Activated B cell treated with CpG ODN at 0.5 μM for 24 hours (primary cell): ENCODE measurements at regions not wholly inside any gene's neighbourhood (a gene's known extent, or its start where the extent isn't known, plus 50 kb on each side); places are given as distances from the start of the nearest gene placed in this dataset.

ENCODE experiments used
- ATAC-seq: fragments of 200-7000 bp; cut with Tn5 transposase; one replicate; pipeline ENCODE4 v1.10.0; 2021; ENCODE audit warnings: low read depth, mild to moderate bottlenecking, moderate library complexity
- CTCF ChIA-PET: fragments of 350-600 bp; sonication (Branson Sonifier 250); formaldehyde crosslinking; loops from one replicate; lab custom pipeline; 2021; ENCODE audit warnings: antibody characterized with exemption; lab: Charles Lee
- POLR2A ChIA-PET: fragments of 350-600 bp; sonication (Branson Sonifier 250); formaldehyde crosslinking; loops from one replicate; lab custom pipeline; 2021; ENCODE audit warnings: antibody characterized with exemption; lab: Charles Lee
- DNase-seq: peaks from one replicate; pipeline ENCODE4 v3.0.0; 2022
- H3K27ac Mint-ChIP-seq: one replicate; pipeline ENCODE4 v1.8.0; 2020; ENCODE audit warnings: mixed read lengths
- H3K27me3 Mint-ChIP-seq: one replicate; pipeline ENCODE4 v1.8.0; 2021; ENCODE audit warnings: mixed read lengths
- H3K36me3 Mint-ChIP-seq: one replicate; pipeline ENCODE4 v1.8.0; 2021; ENCODE audit warnings: low read depth, mixed read lengths
- H3K4me1 Mint-ChIP-seq: one replicate; pipeline ENCODE4 v1.8.0; 2021; ENCODE audit warnings: mixed read lengths
- H3K4me3 Mint-ChIP-seq: one replicate; pipeline ENCODE4 v1.8.0; 2020; ENCODE audit warnings: mild to moderate bottlenecking, mixed read lengths
- H3K9me3 Mint-ChIP-seq: one replicate; pipeline ENCODE4 v1.8.0; 2020; ENCODE audit warnings: mixed read lengths
- CTCF ChIP-seq: fragments of 200-600 bp; IDR thresholded peaks from one replicate; pipeline ENCODE4 v1.8.0; 2022; ENCODE audit warnings: antibody characterized with exemption, mild to moderate bottlenecking
- intact Hi-C: fragments of 100-400 bp; cut with micrococcal nuclease; formaldehyde crosslinking; loops from one replicate; pipeline ENCODE4 v1.15.1; 2024

- Mint-ChIP-seq H3K4me1 (no peaks in the 10 kb centered on the region), H3K27me3 (no peaks in the 10 kb centered on the region), H3K27ac (no peak overlapping the region), H3K4me3 (no peak overlapping the region), H3K9me3 (peaks cover 7% of the 10 kb centered on the region), H3K36me3 (no peaks in the 10 kb centered on the region)
- intact Hi-C loops, result no loop called here
- TF ChIP-seq CTCF, result no peak
- no peak for DNase-seq
- CTCF ChIA-PET, result no interaction called here
- no peak for ATAC-seq
- POLR2A ChIA-PET, result no interaction called here
Observed at GRCh38 chr13:58827904-58828303, 1196.4 kb downstream of the PCDH17 start.

- H3K36me3 Mint-ChIP-seq, result no peaks in the 10 kb centered on the region
- peaks cover 6% of the 10 kb centered on the region for H3K9me3 Mint-ChIP-seq
- no peak overlapping the region for H3K27ac Mint-ChIP-seq
- H3K27me3 Mint-ChIP-seq, result no peaks in the 10 kb centered on the region
- DNase-seq (no peak), ATAC-seq (no peak)
- ChIA-PET CTCF (no interaction called here), POLR2A (no interaction called here)
- intact Hi-C loops, result no loop called here
- H3K4me3 Mint-ChIP-seq, result no peak overlapping the region
- TF ChIP-seq CTCF, result no peak
- no peaks in the 10 kb centered on the region for H3K4me1 Mint-ChIP-seq
Observed at GRCh38 chr13:58830841-58831240, 1199.3 kb downstream of the PCDH17 start.

GRCh38 chr13:58838615-58839014, 1207.1 kb downstream of the PCDH17 start:
- Mint-ChIP-seq H3K9me3 (peaks cover 8% of the 10 kb centered on the region), H3K27me3 (no peaks in the 10 kb centered on the region), H3K4me3 (no peak overlapping the region), H3K27ac (no peak overlapping the region), H3K4me1 (no peaks in the 10 kb centered on the region), H3K36me3 (no peaks in the 10 kb centered on the region)
- POLR2A ChIA-PET, result no interaction called here
- ATAC-seq (no peak), DNase-seq (no peak)
- CTCF ChIA-PET, result no interaction called here
- no peak for TF ChIP-seq CTCF
- intact Hi-C loops, result no loop called here

GRCh38 chr13:58843071-58843470, 1211.5 kb downstream of the PCDH17 start:
- POLR2A ChIA-PET, result no interaction called here
- H3K36me3 Mint-ChIP-seq, result no peaks in the 10 kb centered on the region
- H3K9me3 Mint-ChIP-seq, result peaks cover 23% of the 10 kb centered on the region
- CTCF ChIA-PET, result no interaction called here
- DNase-seq (no peak), ATAC-seq (no peak)
- no peak for TF ChIP-seq CTCF
- H3K27ac Mint-ChIP-seq, result no peak overlapping the region
- H3K27me3 Mint-ChIP-seq, result no peaks in the 10 kb centered on the region
- no peaks in the 10 kb centered on the region for H3K4me1 Mint-ChIP-seq
- intact Hi-C loops, result no loop called here
- H3K4me3 Mint-ChIP-seq, result no peak overlapping the region

DNA sequence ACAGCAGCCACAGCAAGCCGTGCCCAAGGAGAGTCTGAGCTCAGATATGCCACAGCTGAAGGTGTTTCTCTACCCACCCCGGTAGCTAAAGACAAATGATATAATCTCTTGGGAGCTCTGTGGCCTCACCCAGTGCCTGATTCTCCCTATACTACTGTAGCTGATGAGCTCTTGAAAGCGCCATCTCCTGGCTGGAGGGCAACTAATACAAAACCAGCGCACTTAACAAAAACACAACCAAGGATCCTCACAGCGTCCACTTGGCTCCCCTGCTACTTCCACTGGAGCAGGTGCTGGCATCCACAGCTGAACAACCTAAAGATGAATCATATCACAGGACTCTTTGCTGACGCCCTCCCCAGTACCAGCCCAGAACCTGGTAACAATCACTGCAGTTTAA, 1212.0 kb downstream of the PCDH17 start:
- peaks cover 24% of the 10 kb centered on the region for H3K9me3 Mint-ChIP-seq
- CTCF ChIA-PET, result no interaction called here
- POLR2A ChIA-PET, result no interaction called here
- H3K27ac Mint-ChIP-seq, result no peak overlapping the region
- no peak for ATAC-seq
- H3K4me3 Mint-ChIP-seq, result no peak overlapping the region
- TF ChIP-seq CTCF, result no peak
- DNase-seq, result no peak
- H3K36me3 Mint-ChIP-seq, result no peaks in the 10 kb centered on the region
- H3K27me3 Mint-ChIP-seq, result no peaks in the 10 kb centered on the region
- H3K4me1 Mint-ChIP-seq, result no peaks in the 10 kb centered on the region
- intact Hi-C loops, result no loop called here
